ENCODE measurements at regions not wholly inside any gene's neighbourhood (a gene's known extent, or its start where the extent isn't known, plus 50 kb on each side); places are given as distances from the start of the nearest gene placed in this dataset.
"Not testable (repeated sequence)": the region's sequence is repeated elsewhere in the genome, so short reads cannot be mapped to it uniquely, and the experiment has no call there.

DNA sequence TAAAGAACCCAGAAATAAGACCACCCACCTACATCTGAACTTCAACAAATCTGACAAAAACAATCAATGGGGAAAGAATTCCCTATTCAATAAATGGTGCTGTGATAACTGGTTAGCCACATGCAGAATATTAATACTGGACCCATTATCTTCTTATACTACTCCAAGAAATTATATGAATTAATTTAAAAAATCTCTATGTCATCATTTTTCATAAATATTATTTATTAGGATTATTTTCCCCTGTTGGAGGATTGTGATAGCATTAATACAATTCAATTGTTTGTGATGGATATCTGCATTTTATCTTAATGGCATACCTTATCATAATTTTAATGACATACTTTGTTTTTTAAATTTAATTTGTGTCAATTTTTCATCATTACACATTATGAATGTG is 682.2 kb upstream of the CTNND2 start:
- H3K9me2 ChIP-seq (ENCODE audit: insufficient read depth), result no peaks in the 10 kb centered on the region
- no peaks in the 10 kb centered on the region for H3K79me2 ChIP-seq (ENCODE audit: insufficient read depth, low read length)
- H3K4me1 ChIP-seq (ENCODE audit: control insufficient read depth in 1 of 2, insufficient read depth in 2 of 2, low read length in 2 of 2), result no peaks in the 10 kb centered on the region
- RAD21 ChIA-PET (ENCODE audit: low non-redundant PET in 1 of 2, low total read pairs in 2 of 2, uncharacterized antibody in 2 of 2, unreplicated experiment in 2 of 2), result no interaction called here
- no peak overlapping the region for H3K4me3 ChIP-seq (replicated peaks in 1 of 2; ENCODE audit: low read depth in 1 of 2, low read length in 2 of 2)
- CTCF ChIA-PET, result no interaction called here
- H2AFZ ChIP-seq (ENCODE audit: low read depth, low read length, poor library complexity, severe bottlenecking), result no peak overlapping the region
- H3K4me2 ChIP-seq (ENCODE audit: low read length), result no peak overlapping the region
- POLR2A ChIA-PET, result no interaction called here
- intact Hi-C loops (cut with micrococcal nuclease), result no loop called here
- ATAC-seq, result no peak
- no TSS peak for BruUV-seq (replicated peaks)
- DNase-seq (ENCODE audit: low read depth, low spot score), result no peak
- H4K20me1 ChIP-seq (ENCODE audit: insufficient read depth), result no peaks in the 10 kb centered on the region
- H3K9ac ChIP-seq (ENCODE audit: low read length), result no peak overlapping the region
- no peaks in the 10 kb centered on the region for H3K27me3 ChIP-seq (ENCODE audit: insufficient read depth, low read length)
- peaks cover 21 to 23% of the 10 kb centered on the region in 2 experiments; a peak in 2 of 4 replicates for H3K9me3 ChIP-seq (ENCODE audit: control insufficient read depth in 1 of 2, insufficient read depth in 1 of 2, low read depth in 1 of 2, low read length in 2 of 2)
- TF ChIP-seq ZNF274 (IDR thresholded peaks at IDR 0.05; ENCODE audit: low read depth, low read length) (no peak), SIN3A (IDR thresholded peaks at IDR 0.05; ENCODE audit: low read depth) (no peak), POLR2AphosphoS5 (IDR thresholded peaks at IDR 0.05; ENCODE audit: low read depth, low read length) (no peak), RAD21 (IDR thresholded peaks at IDR 0.05; ENCODE audit: low read depth) (no peak), CEBPB (IDR thresholded peaks at IDR 0.05; ENCODE audit: low read depth) (no peak), SP1 (IDR thresholded peaks at IDR 0.05; ENCODE audit: low read depth) (no peak), YY1 (IDR thresholded peaks at IDR 0.05; ENCODE audit: extremely low read depth, insufficient replicate concordance, low read depth, low read length) (no peak), FOSL1 (IDR thresholded peaks at IDR 0.05; ENCODE audit: low read depth) (no peak), TCF7L2 (IDR thresholded peaks at IDR 0.05; ENCODE audit: borderline replicate concordance, extremely low read depth, insufficient read depth, insufficient read length) (no peak), ZFX (IDR thresholded peaks at IDR 0.05) (no peak), EGR1 (IDR thresholded peaks at IDR 0.05; ENCODE audit: low read depth) (no peak), JUND (IDR thresholded peaks at IDR 0.05) (no peak)
- TF ChIP-seq, protein P1, sequence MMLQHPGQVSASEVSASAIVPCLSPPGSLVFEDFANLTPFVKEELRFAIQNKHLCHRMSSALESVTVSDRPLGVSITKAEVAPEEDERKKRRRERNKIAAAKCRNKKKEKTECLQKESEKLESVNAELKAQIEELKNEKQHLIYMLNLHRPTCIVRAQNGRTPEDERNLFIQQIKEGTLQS (IDR thresholded peaks at IDR 0.05), result no peak
- TF ChIP-seq, protein P2, sequence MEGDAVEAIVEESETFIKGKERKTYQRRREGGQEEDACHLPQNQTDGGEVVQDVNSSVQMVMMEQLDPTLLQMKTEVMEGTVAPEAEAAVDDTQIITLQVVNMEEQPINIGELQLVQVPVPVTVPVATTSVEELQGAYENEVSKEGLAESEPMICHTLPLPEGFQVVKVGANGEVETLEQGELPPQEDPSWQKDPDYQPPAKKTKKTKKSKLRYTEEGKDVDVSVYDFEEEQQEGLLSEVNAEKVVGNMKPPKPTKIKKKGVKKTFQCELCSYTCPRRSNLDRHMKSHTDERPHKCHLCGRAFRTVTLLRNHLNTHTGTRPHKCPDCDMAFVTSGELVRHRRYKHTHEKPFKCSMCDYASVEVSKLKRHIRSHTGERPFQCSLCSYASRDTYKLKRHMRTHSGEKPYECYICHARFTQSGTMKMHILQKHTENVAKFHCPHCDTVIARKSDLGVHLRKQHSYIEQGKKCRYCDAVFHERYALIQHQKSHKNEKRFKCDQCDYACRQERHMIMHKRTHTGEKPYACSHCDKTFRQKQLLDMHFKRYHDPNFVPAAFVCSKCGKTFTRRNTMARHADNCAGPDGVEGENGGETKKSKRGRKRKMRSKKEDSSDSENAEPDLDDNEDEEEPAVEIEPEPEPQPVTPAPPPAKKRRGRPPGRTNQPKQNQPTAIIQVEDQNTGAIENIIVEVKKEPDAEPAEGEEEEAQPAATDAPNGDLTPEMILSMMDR (IDR thresholded peaks at IDR 0.05 in 2 of 3, conservative IDR thresholded peaks at IDR 0.05 in 1 of 3; ENCODE audit: borderline replicate concordance in 1 of 3, insufficient read depth in 1 of 3, low read depth in 2 of 3, low read length in 2 of 3), result no peak
- no peaks in the 10 kb centered on the region for H3K36me3 ChIP-seq (ENCODE audit: control insufficient read depth in 1 of 2, insufficient read depth in 2 of 2, low read length in 2 of 2)
- no peak overlapping the region for H3K27ac ChIP-seq (ENCODE audit: low read depth, low read length)

DNA sequence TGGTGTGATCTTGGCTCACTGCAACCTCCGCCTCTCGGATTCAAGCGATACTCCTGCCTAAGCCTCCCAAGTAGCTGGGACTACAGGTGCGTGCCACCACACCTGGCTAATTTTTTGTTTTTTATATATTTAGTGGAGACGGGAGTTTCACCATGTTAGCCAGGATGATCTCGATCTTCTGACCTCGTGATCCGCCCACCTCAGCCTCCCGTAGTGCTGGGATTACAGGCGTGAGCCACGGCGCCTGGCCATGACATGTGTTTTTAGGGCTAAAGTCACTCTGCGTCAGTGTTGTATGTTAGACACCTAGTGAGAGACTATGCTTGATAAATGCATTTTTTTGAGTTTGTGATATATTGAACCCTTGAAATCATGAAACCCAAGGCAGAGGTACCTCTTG is 674.6 kb upstream of the CTNND2 start:
- DNase-seq (ENCODE audit: low read depth, low spot score); RAD21 ChIA-PET (ENCODE audit: low non-redundant PET in 1 of 2, low total read pairs in 2 of 2, uncharacterized antibody in 2 of 2, unreplicated experiment in 2 of 2); H4K20me1 ChIP-seq (ENCODE audit: insufficient read depth); H3K9me2 ChIP-seq (ENCODE audit: insufficient read depth); H3K27ac ChIP-seq (ENCODE audit: low read depth, low read length); H3K4me3 ChIP-seq (replicated peaks in 1 of 2; ENCODE audit: low read depth in 1 of 2, low read length in 2 of 2); ATAC-seq; H2AFZ ChIP-seq (ENCODE audit: low read depth, low read length, poor library complexity, severe bottlenecking); H3K27me3 ChIP-seq (ENCODE audit: insufficient read depth, low read length); H3K4me1 ChIP-seq (ENCODE audit: control insufficient read depth in 1 of 2, insufficient read depth in 2 of 2, low read length in 2 of 2); H3K4me2 ChIP-seq (ENCODE audit: low read length); H3K36me3 ChIP-seq (ENCODE audit: control insufficient read depth in 1 of 2, insufficient read depth in 2 of 2, low read length in 2 of 2); POLR2A ChIA-PET; H3K79me2 ChIP-seq (ENCODE audit: insufficient read depth, low read length); BruUV-seq (replicated peaks); H3K9me3 ChIP-seq (ENCODE audit: control insufficient read depth in 1 of 2, insufficient read depth in 1 of 2, low read depth in 1 of 2, low read length in 2 of 2); CTCF ChIA-PET; H3K9ac ChIP-seq (ENCODE audit: low read length); intact Hi-C loops (cut with micrococcal nuclease): not testable (repeated sequence)

DNA sequence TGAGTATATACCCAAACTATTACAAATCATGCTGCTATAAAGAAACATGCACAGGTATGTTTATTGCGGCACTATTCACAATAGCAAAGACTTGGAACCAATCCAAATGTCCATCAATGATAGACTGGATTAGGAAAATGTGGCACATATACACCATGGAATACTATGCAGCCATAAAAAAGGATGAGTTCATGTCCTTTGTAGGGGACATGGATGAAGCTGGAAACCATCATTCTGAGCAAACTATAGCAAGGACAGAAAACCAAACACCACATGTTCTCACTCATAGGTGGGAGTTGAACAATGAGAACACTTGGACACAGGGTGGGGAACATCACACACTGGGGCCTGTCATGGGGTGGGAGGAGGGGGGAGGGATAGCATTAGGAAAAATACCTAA is 672.7 kb upstream of the CTNND2 start:
- POLR2A ChIA-PET; H3K4me3 ChIP-seq (replicated peaks in 1 of 2; ENCODE audit: low read depth in 1 of 2, low read length in 2 of 2); H3K79me2 ChIP-seq (ENCODE audit: insufficient read depth, low read length); ATAC-seq; H3K27ac ChIP-seq (ENCODE audit: low read depth, low read length); H3K4me1 ChIP-seq (ENCODE audit: control insufficient read depth in 1 of 2, insufficient read depth in 2 of 2, low read length in 2 of 2); CTCF ChIA-PET; DNase-seq (ENCODE audit: low read depth, low spot score); H3K36me3 ChIP-seq (ENCODE audit: control insufficient read depth in 1 of 2, insufficient read depth in 2 of 2, low read length in 2 of 2); intact Hi-C loops (cut with micrococcal nuclease); H3K4me2 ChIP-seq (ENCODE audit: low read length); H3K9ac ChIP-seq (ENCODE audit: low read length); BruUV-seq (replicated peaks); H3K9me2 ChIP-seq (ENCODE audit: insufficient read depth); H4K20me1 ChIP-seq (ENCODE audit: insufficient read depth); H2AFZ ChIP-seq (ENCODE audit: low read depth, low read length, poor library complexity, severe bottlenecking); RAD21 ChIA-PET (ENCODE audit: low non-redundant PET in 1 of 2, low total read pairs in 2 of 2, uncharacterized antibody in 2 of 2, unreplicated experiment in 2 of 2); H3K27me3 ChIP-seq (ENCODE audit: insufficient read depth, low read length); H3K9me3 ChIP-seq (ENCODE audit: control insufficient read depth in 1 of 2, insufficient read depth in 1 of 2, low read depth in 1 of 2, low read length in 2 of 2): not testable (repeated sequence)

Measured in HCT116 (cell line).